ACC112 (cell line): ENCODE measurements at regions not wholly inside any gene's neighbourhood (a gene's known extent, or its start where the extent isn't known, plus 50 kb on each side); places are given as distances from the start of the nearest gene placed in this dataset.

ENCODE experiments used
- H2AFZ ChIP-seq: fragments of 200-600 bp; sonication (generic); one replicate; pipeline ENCODE4 v1.6.0; 2017; ENCODE audit warnings: antibody characterized with exemption, low read length; ENCODE audit not compliant: unreplicated experiment
- H3K27ac ChIP-seq: fragments of 200-600 bp; sonication (generic); 2 replicates; pipeline ENCODE4 v1.5.1; 2014; ENCODE audit warnings: low read depth, mild to moderate bottlenecking, antibody characterized with exemption, low read length, moderate library complexity
- H3K27me3 ChIP-seq: fragments of 200-600 bp; sonication (generic); 2 replicates; pipeline ENCODE4 v1.6.1; 2014; ENCODE audit warnings: mild to moderate bottlenecking, antibody characterized with exemption, low read length, moderate library complexity, mixed read lengths; ENCODE audit not compliant: insufficient read depth
- H3K36me3 ChIP-seq: fragments of 200-600 bp; sonication (generic); 2 replicates; pipeline ENCODE4 v1.6.1; 2016; ENCODE audit warnings: mild to moderate bottlenecking, antibody characterized with exemption, low read length, moderate library complexity, mixed read lengths; ENCODE audit not compliant: insufficient read depth
- H3K4me1 ChIP-seq: fragments of 200-600 bp; sonication (generic); one replicate; pipeline ENCODE4 v1.6.1; 2016; ENCODE audit warnings: low read length, mixed read lengths; ENCODE audit not compliant: insufficient read depth, unreplicated experiment, control insufficient read depth
- H3K4me3 ChIP-seq: fragments of 200-600 bp; sonication (generic); 2 replicates; pipeline ENCODE4 v1.5.1; 2014; ENCODE audit warnings: mild to moderate bottlenecking, low read depth, low read length
- H3K79me2 ChIP-seq: fragments of 200-600 bp; sonication (generic); one replicate; pipeline ENCODE4 v1.6.0; 2016; ENCODE audit warnings: low read length; ENCODE audit not compliant: control insufficient read depth, unreplicated experiment, insufficient read depth

- H3K27ac ChIP-seq, result no peak overlapping the region
- H3K4me1 ChIP-seq, result no peaks in the 10 kb centered on the region
- no peak overlapping the region for H3K4me3 ChIP-seq
- no peaks in the 10 kb centered on the region for H3K79me2 ChIP-seq
- H3K36me3 ChIP-seq, result no peaks in the 10 kb centered on the region
- H2AFZ ChIP-seq, result no peak overlapping the region
- H3K27me3 ChIP-seq, result no peaks in the 10 kb centered on the region
These were observed 408.2 kb downstream of the TSN start for GRCh38 chr2:122163617-122164016.

GRCh38 chr2:122164964-122165363, 409.5 kb downstream of the TSN start:
- Histone ChIP-seq H2AFZ (no peak overlapping the region), H3K79me2 (no peaks in the 10 kb centered on the region), H3K27me3 (no peaks in the 10 kb centered on the region), H3K4me3 (no peak overlapping the region), H3K4me1 (no peaks in the 10 kb centered on the region), H3K36me3 (no peaks in the 10 kb centered on the region), H3K27ac (no peak overlapping the region)

DNA sequence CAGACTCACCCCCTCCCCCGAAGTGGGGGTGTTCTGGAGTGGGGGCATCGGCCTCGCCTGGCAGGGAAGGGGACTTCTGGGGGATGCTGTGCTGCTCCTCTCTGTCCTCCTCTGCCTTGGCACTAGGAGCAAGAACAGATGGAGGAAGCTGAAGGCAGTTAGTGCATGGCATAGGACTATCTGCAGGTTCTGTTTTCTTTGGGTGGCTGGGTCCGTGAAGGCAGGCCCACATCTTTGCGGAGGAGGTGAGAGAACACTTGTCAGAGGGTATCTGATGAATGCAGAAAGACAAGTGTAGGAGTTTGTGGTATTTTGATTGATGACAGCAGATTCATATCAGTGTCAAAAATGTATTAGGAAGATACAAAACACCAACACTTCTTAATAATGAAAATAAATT, 411.4 kb downstream of the TSN start:
- no peak overlapping the region for H3K27ac ChIP-seq
- no peaks in the 10 kb centered on the region for H3K79me2 ChIP-seq
- H3K27me3 ChIP-seq, result no peaks in the 10 kb centered on the region
- no peaks in the 10 kb centered on the region for H3K36me3 ChIP-seq
- no peaks in the 10 kb centered on the region for H3K4me1 ChIP-seq
- no peak overlapping the region for H3K4me3 ChIP-seq
- H2AFZ ChIP-seq, result no peak overlapping the region

DNA sequence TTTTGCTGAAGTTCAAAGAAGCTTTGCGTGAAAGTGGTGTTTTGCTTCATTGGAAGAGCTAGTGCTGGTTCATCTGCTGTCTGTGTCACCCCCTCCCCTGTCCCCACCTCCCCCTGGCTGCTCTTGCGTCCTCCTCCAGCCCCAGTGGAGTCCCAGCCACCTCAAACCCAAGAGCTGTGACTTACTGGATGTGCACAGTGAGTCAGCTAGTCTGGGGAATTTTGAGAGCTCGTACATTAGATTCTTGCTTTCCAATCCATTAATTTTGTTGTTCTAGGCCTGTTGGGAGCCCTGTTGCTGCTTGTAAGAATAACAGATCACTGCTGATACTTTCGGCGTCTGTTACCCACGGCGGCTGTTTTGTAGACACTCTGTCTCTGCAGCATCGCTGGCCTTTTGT, 412.1 kb downstream of the TSN start:
- H2AFZ ChIP-seq, result no peak overlapping the region
- H3K36me3 ChIP-seq, result no peaks in the 10 kb centered on the region
- H3K4me1 ChIP-seq, result no peaks in the 10 kb centered on the region
- H3K27ac ChIP-seq, result no peak overlapping the region
- no peaks in the 10 kb centered on the region for H3K79me2 ChIP-seq
- H3K4me3 ChIP-seq, result no peak overlapping the region
- no peaks in the 10 kb centered on the region for H3K27me3 ChIP-seq

GRCh38 chr2:122168799-122169198, 413.3 kb downstream of the TSN start:
- H2AFZ ChIP-seq, result no peak overlapping the region
- no peak overlapping the region for H3K27ac ChIP-seq
- no peaks in the 10 kb centered on the region for H3K36me3 ChIP-seq
- H3K4me1 ChIP-seq, result no peaks in the 10 kb centered on the region
- no peak overlapping the region for H3K4me3 ChIP-seq
- H3K27me3 ChIP-seq, result no peaks in the 10 kb centered on the region
- no peaks in the 10 kb centered on the region for H3K79me2 ChIP-seq

GRCh38 chr2:122172812-122173211, 417.4 kb downstream of the TSN start:
- no peaks in the 10 kb centered on the region for H3K27me3 ChIP-seq
- H3K4me1 ChIP-seq, result no peaks in the 10 kb centered on the region
- no peak overlapping the region for H3K27ac ChIP-seq
- H3K36me3 ChIP-seq, result no peaks in the 10 kb centered on the region
- H3K4me3 ChIP-seq, result no peak overlapping the region
- no peak overlapping the region for H2AFZ ChIP-seq
- H3K79me2 ChIP-seq, result no peaks in the 10 kb centered on the region

DNA sequence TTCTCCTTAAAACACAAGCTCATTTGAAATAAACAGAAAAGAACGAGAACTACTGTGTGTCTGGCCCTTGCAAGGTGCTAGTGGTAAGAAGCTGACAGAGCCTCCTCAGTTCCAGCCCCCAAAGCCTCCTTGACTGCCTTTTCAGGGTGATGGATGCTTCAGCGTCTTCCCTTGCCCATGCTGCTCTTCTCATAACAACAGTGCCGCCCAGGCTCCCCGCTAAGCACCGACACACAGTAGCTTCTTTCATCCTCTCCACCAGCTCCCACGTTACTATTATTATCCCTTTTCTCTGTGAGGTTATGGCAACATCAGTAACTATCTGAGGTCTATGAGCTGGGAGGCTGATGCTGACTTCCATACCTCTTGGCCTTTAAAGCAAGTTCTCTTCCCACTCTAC, 418.6 kb downstream of the TSN start:
- Histone ChIP-seq H3K79me2 (no peaks in the 10 kb centered on the region), H3K36me3 (no peaks in the 10 kb centered on the region), H2AFZ (no peak overlapping the region), H3K4me3 (no peak overlapping the region), H3K27me3 (no peaks in the 10 kb centered on the region), H3K4me1 (no peaks in the 10 kb centered on the region), H3K27ac (no peak overlapping the region)

- no peak overlapping the region for H2AFZ ChIP-seq
- no peaks in the 10 kb centered on the region for H3K27me3 ChIP-seq
- H3K27ac ChIP-seq, result peak overlapping the region; percentile 32
- no peaks in the 10 kb centered on the region for H3K36me3 ChIP-seq
- no peaks in the 10 kb centered on the region for H3K79me2 ChIP-seq
- no peaks in the 10 kb centered on the region for H3K4me1 ChIP-seq
- no peak overlapping the region for H3K4me3 ChIP-seq
These were observed 424.2 kb downstream of the TSN start for GRCh38 chr2:122179492-122180165.

GRCh38 chr2:122180972-122181371, 425.5 kb downstream of the TSN start:
- Histone ChIP-seq H3K4me3 (no peak overlapping the region), H3K4me1 (no peaks in the 10 kb centered on the region), H3K27me3 (no peaks in the 10 kb centered on the region), H3K36me3 (no peaks in the 10 kb centered on the region), H3K27ac (no peak overlapping the region), H3K79me2 (no peaks in the 10 kb centered on the region), H2AFZ (no peak overlapping the region)

DNA sequence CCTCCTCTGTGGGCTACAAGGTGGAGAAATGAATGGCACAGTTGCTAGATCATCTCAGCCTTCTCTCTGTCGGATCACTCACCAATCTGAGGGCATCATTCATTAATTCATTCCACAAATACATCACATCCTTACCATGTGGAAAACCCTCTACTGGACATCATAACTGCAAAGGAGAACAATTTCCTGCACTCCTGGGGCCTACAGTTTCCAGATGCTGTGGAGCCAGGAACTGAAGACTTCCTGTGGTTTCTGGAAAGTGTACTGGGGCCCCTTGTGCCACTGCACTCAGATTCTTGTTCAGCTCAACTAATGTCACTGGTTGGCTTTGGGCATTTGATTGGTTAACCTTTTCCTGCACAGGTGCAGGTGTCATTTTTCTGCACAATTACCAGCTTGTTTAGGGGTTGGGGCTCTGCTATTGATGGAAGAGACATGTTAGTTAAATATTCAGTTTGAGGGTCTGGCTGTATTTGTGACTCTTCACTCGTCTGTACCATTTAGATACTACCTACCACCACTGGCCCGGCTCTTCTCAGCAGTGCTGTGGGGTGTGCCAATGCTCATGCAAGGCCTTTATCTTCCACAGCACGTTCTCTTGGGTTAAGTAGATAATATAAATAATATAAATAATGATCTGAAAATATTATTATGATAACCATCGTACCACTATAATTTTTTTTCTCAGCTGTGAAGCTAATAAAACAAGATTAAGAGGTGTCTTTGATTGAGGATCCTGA, 427.3 kb downstream of the TSN start:
- Histone ChIP-seq H3K27ac (no peak overlapping the region), H3K27me3 (no peaks in the 10 kb centered on the region), H3K36me3 (no peaks in the 10 kb centered on the region), H3K79me2 (no peaks in the 10 kb centered on the region), H3K4me3 (no peak overlapping the region), H3K4me1 (peaks cover 6% of the 10 kb centered on the region), H2AFZ (no peak overlapping the region)

DNA sequence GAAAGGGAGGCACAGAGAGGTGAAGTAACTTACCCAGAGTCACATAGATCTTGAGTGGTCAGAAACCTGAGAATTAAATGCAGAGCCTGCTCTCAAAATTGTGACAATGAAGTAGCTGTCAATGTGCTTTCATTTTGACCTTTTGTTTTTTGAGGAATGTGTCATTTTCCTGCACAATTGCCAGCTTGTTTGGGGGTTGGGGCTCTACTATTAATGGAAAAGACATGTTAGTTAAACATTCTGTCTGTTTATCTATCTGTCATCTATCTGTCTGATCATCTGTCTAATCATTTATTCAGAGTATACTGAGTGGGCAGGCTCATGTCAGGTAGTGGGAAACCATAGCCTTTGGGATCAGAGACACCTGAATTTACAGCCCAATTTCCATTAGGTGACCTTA, 428.4 kb downstream of the TSN start:
- Histone ChIP-seq H3K27ac (no peak overlapping the region), H3K4me1 (peaks cover 6% of the 10 kb centered on the region), H3K79me2 (no peaks in the 10 kb centered on the region), H3K27me3 (no peaks in the 10 kb centered on the region), H3K4me3 (no peak overlapping the region), H3K36me3 (no peaks in the 10 kb centered on the region), H2AFZ (no peak overlapping the region)
